ENCODE measurements at regions not wholly inside any gene's neighbourhood (a gene's known extent, or its start where the extent isn't known, plus 50 kb on each side); places are given as distances from the start of the nearest gene placed in this dataset.

DNA sequence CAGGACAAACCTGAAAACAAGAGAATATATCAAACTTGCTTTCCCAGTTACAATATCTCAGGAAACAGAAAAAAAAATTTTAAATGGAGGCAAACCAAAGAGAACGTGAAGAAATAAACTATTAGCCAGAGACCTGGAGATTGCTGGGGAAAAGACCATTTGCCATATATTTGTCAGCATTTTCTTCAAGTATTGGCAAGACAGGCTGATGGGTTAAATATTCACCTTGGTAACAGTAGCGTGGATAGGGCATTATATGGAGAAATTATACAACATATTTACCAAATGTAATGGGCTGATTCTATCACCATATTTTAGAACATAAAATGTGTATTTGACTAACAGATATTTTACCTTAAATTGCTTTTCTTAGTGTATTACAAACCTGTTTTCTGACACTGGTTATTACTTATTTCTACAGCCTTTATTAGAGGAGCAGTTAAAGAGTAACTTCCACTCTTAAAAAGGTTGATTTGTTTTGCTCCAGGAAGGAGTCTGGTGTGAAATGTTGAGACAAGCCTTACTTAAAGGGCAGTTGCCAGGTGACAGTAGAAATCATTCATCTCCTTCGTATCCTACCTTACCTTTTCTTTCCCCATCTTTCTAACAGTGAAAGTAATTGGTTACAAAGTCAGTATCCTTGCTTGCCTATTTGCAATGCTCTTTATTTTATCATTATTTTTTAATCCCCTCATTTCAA lies 575.5 kb downstream of the GBA3 start:
- H3K27me3 ChIP-seq: no peaks in the 10 kb centered on the region
- no peak overlapping the region for H3K27ac ChIP-seq (replicated peaks in 1 of 4)
- 80% methylated on average over 3 of the region's 3 CpGs for WGBS
- H3K4me1 ChIP-seq: no peaks in the 10 kb centered on the region
- no peaks in the 10 kb centered on the region for H3K36me3 ChIP-seq
- no peak for TF ChIP-seq EP300 (IDR thresholded peaks at IDR 0.05)
- no peak for TF ChIP-seq POLR2AphosphoS5 (IDR thresholded peaks at IDR 0.05)
- no peak for TF ChIP-seq POLR2A (IDR thresholded peaks at IDR 0.05; ENCODE audit: low read depth)
- TF ChIP-seq, protein P1, sequence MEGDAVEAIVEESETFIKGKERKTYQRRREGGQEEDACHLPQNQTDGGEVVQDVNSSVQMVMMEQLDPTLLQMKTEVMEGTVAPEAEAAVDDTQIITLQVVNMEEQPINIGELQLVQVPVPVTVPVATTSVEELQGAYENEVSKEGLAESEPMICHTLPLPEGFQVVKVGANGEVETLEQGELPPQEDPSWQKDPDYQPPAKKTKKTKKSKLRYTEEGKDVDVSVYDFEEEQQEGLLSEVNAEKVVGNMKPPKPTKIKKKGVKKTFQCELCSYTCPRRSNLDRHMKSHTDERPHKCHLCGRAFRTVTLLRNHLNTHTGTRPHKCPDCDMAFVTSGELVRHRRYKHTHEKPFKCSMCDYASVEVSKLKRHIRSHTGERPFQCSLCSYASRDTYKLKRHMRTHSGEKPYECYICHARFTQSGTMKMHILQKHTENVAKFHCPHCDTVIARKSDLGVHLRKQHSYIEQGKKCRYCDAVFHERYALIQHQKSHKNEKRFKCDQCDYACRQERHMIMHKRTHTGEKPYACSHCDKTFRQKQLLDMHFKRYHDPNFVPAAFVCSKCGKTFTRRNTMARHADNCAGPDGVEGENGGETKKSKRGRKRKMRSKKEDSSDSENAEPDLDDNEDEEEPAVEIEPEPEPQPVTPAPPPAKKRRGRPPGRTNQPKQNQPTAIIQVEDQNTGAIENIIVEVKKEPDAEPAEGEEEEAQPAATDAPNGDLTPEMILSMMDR (IDR thresholded peaks at IDR 0.05): no peak
- intact Hi-C loops (cut with DNase I): no loop called here
- no peak for DNase-seq (ENCODE audit: extremely low spot score)
- no peak overlapping the region for H3K4me3 ChIP-seq
- no peaks in the 10 kb centered on the region for H3K9me3 ChIP-seq

GRCh38 chr4:23266401-23266800 lies 573.7 kb downstream of the GBA3 start:
- TF ChIP-seq EP300 (IDR thresholded peaks at IDR 0.05) (no peak), POLR2A (IDR thresholded peaks at IDR 0.05; ENCODE audit: low read depth) (no peak), POLR2AphosphoS5 (IDR thresholded peaks at IDR 0.05) (no peak)
- TF ChIP-seq, protein P1 (IDR thresholded peaks at IDR 0.05): no peak
- no peak overlapping the region for H3K27ac ChIP-seq (replicated peaks in 1 of 4)
- no peaks in the 10 kb centered on the region for H3K36me3 ChIP-seq
- intact Hi-C loops (cut with DNase I): no loop called here
- 79% methylated on average over 3 of the region's 3 CpGs for WGBS
- H3K4me3 ChIP-seq: no peak overlapping the region
- no peak for DNase-seq (ENCODE audit: extremely low spot score)
- H3K4me1 ChIP-seq: no peaks in the 10 kb centered on the region
- no peaks in the 10 kb centered on the region for H3K9me3 ChIP-seq
- H3K27me3 ChIP-seq: no peaks in the 10 kb centered on the region

- no peak overlapping the region for H3K4me3 ChIP-seq
- H3K27me3 ChIP-seq: no peaks in the 10 kb centered on the region
- no peak overlapping the region for H3K27ac ChIP-seq (replicated peaks in 1 of 4)
- no peaks in the 10 kb centered on the region for H3K36me3 ChIP-seq
- H3K9me3 ChIP-seq: no peaks in the 10 kb centered on the region
- 93% methylated on average over 1 of the region's 1 CpG for WGBS
- no peak for DNase-seq (ENCODE audit: extremely low spot score)
- TF ChIP-seq EP300 (IDR thresholded peaks at IDR 0.05) (no peak), POLR2AphosphoS5 (IDR thresholded peaks at IDR 0.05) (no peak), POLR2A (IDR thresholded peaks at IDR 0.05; ENCODE audit: low read depth) (no peak)
- TF ChIP-seq, protein P1 (IDR thresholded peaks at IDR 0.05): no peak
- no peaks in the 10 kb centered on the region for H3K4me1 ChIP-seq
- intact Hi-C loops (cut with DNase I): no loop called here
Measured at GRCh38 chr4:23260511-23260910, 567.8 kb downstream of the GBA3 start.

GRCh38 chr4:23245203-23245832 lies 552.6 kb downstream of the GBA3 start:
- no peak for DNase-seq (ENCODE audit: extremely low spot score)
- Histone ChIP-seq H3K27me3 (no peaks in the 10 kb centered on the region), H3K4me3 (no peak overlapping the region), H3K27ac (replicated peaks in 1 of 4) (no peak overlapping the region), H3K9me3 (no peaks in the 10 kb centered on the region), H3K4me1 (no peaks in the 10 kb centered on the region), H3K36me3 (no peaks in the 10 kb centered on the region)
- intact Hi-C loops (cut with DNase I): no loop called here
- WGBS: 46% methylated on average over 3 of the region's 3 CpGs
- TF ChIP-seq, protein P1 (IDR thresholded peaks at IDR 0.05): no peak
- TF ChIP-seq POLR2AphosphoS5 (IDR thresholded peaks at IDR 0.05): no peak
- TF ChIP-seq EP300 (IDR thresholded peaks at IDR 0.05): no peak
- TF ChIP-seq POLR2A (IDR thresholded peaks at IDR 0.05; ENCODE audit: low read depth): no peak

Data from esophagus muscularis mucosa (tissue), 4 donors.